Endothelial cell (in vitro differentiated cells): ENCODE measurements at regions not wholly inside any gene's neighbourhood (a gene's known extent, or its start where the extent isn't known, plus 50 kb on each side); places are given as distances from the start of the nearest gene placed in this dataset.

Experiments used
- DNase-seq: peaks from one replicate; pipeline ENCODE4 v3.0.0; 2021; ENCODE audit warnings: low spot score
- H3K27ac Mint-ChIP-seq: one replicate; pipeline ENCODE4 v1.8.0; 2021; ENCODE audit warnings: mixed read lengths, inconsistent platforms; ENCODE audit not compliant: unreplicated experiment
- H3K27me3 Mint-ChIP-seq: one replicate; pipeline ENCODE4 v1.8.0; 2021; ENCODE audit warnings: mild to moderate bottlenecking, moderate library complexity, mixed read lengths, inconsistent platforms; ENCODE audit not compliant: unreplicated experiment
- H3K36me3 Mint-ChIP-seq: one replicate; pipeline ENCODE4 v1.8.0; 2021; ENCODE audit warnings: mild to moderate bottlenecking, low read depth, mixed read lengths, inconsistent platforms; ENCODE audit not compliant: unreplicated experiment
- H3K4me1 Mint-ChIP-seq: one replicate; pipeline ENCODE4 v1.8.0; 2021; ENCODE audit warnings: mild to moderate bottlenecking, mixed read lengths, inconsistent platforms; ENCODE audit not compliant: unreplicated experiment
- H3K4me3 Mint-ChIP-seq: one replicate; pipeline ENCODE4 v1.8.0; 2021; ENCODE audit warnings: mild to moderate bottlenecking, mixed read lengths, inconsistent platforms; ENCODE audit not compliant: unreplicated experiment
- H3K9me3 Mint-ChIP-seq: one replicate; pipeline ENCODE4 v1.8.0; 2021; ENCODE audit warnings: mixed read lengths, inconsistent platforms; ENCODE audit not compliant: unreplicated experiment
- TF ChIP-seq, protein P1 (sequence below): fragments of 200-600 bp; sonication (generic); IDR thresholded peaks from one replicate; pipeline ENCODE4 v1.5.0; 2021; ENCODE audit warnings: antibody characterized with exemption; ENCODE audit not compliant: unreplicated experiment

DNA sequence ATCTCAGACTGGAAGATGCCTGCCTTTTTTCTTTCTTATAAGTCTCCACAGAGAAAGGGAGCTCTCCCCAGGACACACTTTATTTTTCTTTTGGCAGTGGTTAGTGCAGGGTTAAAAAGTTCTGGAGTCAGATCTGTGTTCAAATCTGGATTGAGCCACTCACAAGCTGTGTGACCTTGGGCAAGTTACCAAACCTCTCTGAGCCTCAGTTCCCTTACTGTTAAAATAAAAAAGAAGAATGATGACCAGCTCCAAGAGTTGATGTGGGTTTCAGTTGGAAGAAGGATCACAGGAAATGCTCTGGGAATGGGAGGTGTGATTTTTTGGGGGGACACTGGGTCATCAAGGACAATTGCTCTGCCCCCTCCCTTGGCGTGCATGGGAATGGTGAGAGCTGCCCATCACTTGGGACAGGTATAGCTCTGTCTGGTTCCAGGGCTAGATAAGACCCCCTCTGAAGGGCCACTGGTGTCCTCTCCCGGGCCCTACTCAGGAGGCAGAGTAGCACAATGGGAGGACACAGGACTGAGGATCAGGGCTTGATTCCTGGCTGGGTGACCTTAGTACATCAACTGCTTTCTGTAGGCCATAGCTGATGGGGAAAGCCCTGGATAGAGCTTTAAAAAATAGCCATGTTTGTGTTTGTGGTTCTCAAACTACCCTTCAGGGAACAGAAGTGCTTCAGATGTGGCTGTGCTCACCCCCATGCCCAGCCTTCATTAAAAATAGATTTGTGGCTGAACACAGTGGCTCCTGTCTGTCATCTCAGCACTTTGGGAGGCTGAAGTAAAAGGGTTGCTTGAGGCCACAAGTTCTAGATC is 228.3 kb downstream of the MIAT start:
- DNase-seq: no peak
- Mint-ChIP-seq H3K27ac (no peak overlapping the region), H3K4me3 (no peak overlapping the region), H3K27me3 (peaks cover 1% of the 10 kb centered on the region), H3K36me3 (no peaks in the 10 kb centered on the region), H3K4me1 (no peaks in the 10 kb centered on the region), H3K9me3 (no peaks in the 10 kb centered on the region)
- TF ChIP-seq, protein P1, sequence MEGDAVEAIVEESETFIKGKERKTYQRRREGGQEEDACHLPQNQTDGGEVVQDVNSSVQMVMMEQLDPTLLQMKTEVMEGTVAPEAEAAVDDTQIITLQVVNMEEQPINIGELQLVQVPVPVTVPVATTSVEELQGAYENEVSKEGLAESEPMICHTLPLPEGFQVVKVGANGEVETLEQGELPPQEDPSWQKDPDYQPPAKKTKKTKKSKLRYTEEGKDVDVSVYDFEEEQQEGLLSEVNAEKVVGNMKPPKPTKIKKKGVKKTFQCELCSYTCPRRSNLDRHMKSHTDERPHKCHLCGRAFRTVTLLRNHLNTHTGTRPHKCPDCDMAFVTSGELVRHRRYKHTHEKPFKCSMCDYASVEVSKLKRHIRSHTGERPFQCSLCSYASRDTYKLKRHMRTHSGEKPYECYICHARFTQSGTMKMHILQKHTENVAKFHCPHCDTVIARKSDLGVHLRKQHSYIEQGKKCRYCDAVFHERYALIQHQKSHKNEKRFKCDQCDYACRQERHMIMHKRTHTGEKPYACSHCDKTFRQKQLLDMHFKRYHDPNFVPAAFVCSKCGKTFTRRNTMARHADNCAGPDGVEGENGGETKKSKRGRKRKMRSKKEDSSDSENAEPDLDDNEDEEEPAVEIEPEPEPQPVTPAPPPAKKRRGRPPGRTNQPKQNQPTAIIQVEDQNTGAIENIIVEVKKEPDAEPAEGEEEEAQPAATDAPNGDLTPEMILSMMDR: no peak

DNA sequence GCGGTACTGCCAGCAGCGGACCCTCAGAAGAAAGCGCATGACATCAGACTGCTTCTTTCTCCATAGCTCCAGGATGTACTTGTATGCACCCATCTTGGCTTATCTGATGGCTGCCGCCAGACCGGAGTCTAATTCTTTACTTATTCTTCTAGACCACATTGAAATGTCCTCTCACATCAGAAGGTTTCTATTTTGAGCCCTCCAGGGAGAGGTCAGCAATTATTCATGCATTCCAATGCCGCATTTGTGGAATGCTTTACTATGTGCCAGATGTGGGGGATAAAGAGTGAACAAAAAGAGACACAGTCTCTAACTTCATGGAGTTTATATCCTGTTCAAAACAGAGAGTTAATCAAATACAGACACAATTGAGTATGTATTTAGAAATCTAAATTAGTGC is 230.1 kb downstream of the MIAT start:
- TF ChIP-seq, protein P1: no peak
- DNase-seq: no peak
- Mint-ChIP-seq H3K9me3 (no peaks in the 10 kb centered on the region), H3K27ac (no peak overlapping the region), H3K36me3 (no peaks in the 10 kb centered on the region), H3K27me3 (peaks cover 1% of the 10 kb centered on the region), H3K4me3 (no peak overlapping the region), H3K4me1 (no peaks in the 10 kb centered on the region)

DNA sequence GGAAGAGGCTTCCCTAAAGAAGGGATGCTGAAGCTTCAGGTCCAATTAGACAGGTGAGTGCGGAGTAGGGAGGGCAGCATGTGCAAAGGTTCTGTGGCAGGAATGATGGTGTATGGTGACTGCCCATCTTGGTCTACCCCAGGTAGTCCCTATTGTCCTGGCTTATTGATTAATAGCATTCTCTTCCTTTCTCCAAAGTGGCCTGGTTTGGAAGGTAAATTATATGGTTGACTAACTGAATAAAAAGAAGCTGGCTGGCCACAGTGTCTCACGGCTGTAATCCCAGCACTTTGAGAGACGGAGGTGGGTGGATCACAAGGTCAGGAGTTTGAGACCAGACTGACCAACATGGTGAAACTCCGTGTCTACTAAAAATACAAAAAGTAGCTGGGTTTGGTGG is 230.5 kb downstream of the MIAT start:
- no peak for DNase-seq
- no peaks in the 10 kb centered on the region for H3K9me3 Mint-ChIP-seq
- TF ChIP-seq, protein P1: no peak
- no peaks in the 10 kb centered on the region for H3K4me1 Mint-ChIP-seq
- no peaks in the 10 kb centered on the region for H3K36me3 Mint-ChIP-seq
- peaks cover 1% of the 10 kb centered on the region for H3K27me3 Mint-ChIP-seq
- H3K27ac Mint-ChIP-seq: no peak overlapping the region
- H3K4me3 Mint-ChIP-seq: no peak overlapping the region

DNA sequence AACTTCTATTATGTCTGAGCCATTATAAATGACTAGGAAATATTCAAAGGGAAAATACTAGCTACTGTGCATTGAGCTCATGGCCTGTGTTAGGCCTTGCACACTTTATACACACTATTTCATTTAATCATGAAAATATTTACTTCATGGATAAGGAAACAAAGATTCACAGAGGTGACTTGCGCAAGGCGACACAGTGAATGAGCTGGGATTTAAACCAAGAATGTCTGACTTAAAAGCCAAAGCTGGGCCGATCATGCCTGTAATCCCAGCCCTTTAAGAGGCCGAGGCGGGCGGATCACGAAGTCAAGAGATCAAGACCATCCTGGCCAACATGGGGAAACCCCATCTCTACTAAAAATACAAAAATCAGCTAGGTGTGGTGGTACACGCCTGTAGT is 231.5 kb downstream of the MIAT start:
- Mint-ChIP-seq H3K36me3 (no peaks in the 10 kb centered on the region), H3K27me3 (peaks cover 1% of the 10 kb centered on the region), H3K4me1 (no peaks in the 10 kb centered on the region), H3K27ac (no peak overlapping the region), H3K9me3 (no peaks in the 10 kb centered on the region), H3K4me3 (no peak overlapping the region)
- DNase-seq: no peak
- TF ChIP-seq, protein P1: no peak

DNA sequence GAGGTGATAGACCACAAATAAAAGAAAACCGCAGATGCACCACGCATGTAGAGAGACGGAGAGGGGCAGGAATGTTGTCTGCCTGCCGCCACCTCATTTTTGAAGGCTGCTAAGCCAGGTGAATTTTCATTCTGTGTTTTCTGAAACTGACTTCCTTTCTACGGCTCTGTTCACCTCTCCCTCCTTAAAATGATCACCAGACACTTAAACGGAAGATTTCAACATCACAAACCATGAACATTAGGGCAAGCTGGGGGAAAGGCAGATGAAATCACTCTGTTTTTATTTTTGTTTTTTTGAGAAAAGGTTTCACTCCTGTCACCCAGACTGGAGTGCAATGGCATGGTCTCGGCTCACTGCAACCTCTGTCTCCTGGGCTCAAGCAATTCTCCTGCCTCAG is 232.4 kb downstream of the MIAT start:
- no peak for DNase-seq
- Mint-ChIP-seq H3K4me1 (no peaks in the 10 kb centered on the region), H3K27ac (no peak overlapping the region), H3K9me3 (no peaks in the 10 kb centered on the region), H3K27me3 (peaks cover 1% of the 10 kb centered on the region), H3K4me3 (no peak overlapping the region), H3K36me3 (no peaks in the 10 kb centered on the region)
- TF ChIP-seq, protein P1: no peak
